Stimulated activated naive CD8-positive, alpha-beta T cell treated with anti-CD3 and anti-CD28 coated beads, Interleukin-15, Interleukin-2, amounts not matched to agents 100 ng/mL and 50 ng/mL, for 24 hours (primary cell): ENCODE measurements at regions not wholly inside any gene's neighbourhood (a gene's known extent, or its start where the extent isn't known, plus 50 kb on each side); places are given as distances from the start of the nearest gene placed in this dataset.

Source experiments
- H3K27ac Mint-ChIP-seq: one replicate; pipeline ENCODE4 v1.8.0; 2021; ENCODE audit warnings: mild to moderate bottlenecking, mixed read lengths
- H3K27me3 Mint-ChIP-seq: one replicate; pipeline ENCODE4 v1.8.0; 2021; ENCODE audit warnings: mixed read lengths
- H3K36me3 Mint-ChIP-seq: one replicate; pipeline ENCODE4 v1.8.0; 2021; ENCODE audit warnings: low read depth, mixed read lengths
- H3K4me1 Mint-ChIP-seq: one replicate; pipeline ENCODE4 v1.8.0; 2021; ENCODE audit warnings: low read depth, mixed read lengths
- H3K4me3 Mint-ChIP-seq: one replicate; pipeline ENCODE4 v1.8.0; 2021; ENCODE audit warnings: mild to moderate bottlenecking, mixed read lengths
- H3K9me3 Mint-ChIP-seq: one replicate; pipeline ENCODE4 v1.8.0; 2021; ENCODE audit warnings: mixed read lengths

- H3K4me3 Mint-ChIP-seq: no peak overlapping the region
- H3K36me3 Mint-ChIP-seq: no peaks in the 10 kb centered on the region
- H3K27me3 Mint-ChIP-seq: no peaks in the 10 kb centered on the region
- no peak overlapping the region for H3K27ac Mint-ChIP-seq
- H3K4me1 Mint-ChIP-seq: no peaks in the 10 kb centered on the region
- H3K9me3 Mint-ChIP-seq: peaks cover 5% of the 10 kb centered on the region
Observed at GRCh38 chr6:23027281-23027680, 457.9 kb downstream of the HDGFL1 start.

GRCh38 chr6:23031986-23032385 is 462.6 kb downstream of the HDGFL1 start:
- Mint-ChIP-seq H3K9me3 (peaks cover 5% of the 10 kb centered on the region), H3K36me3 (no peaks in the 10 kb centered on the region), H3K4me1 (no peaks in the 10 kb centered on the region), H3K4me3 (no peak overlapping the region), H3K27me3 (no peaks in the 10 kb centered on the region), H3K27ac (no peak overlapping the region)

GRCh38 chr6:23034926-23035325 is 465.6 kb downstream of the HDGFL1 start:
- no peak overlapping the region for H3K4me3 Mint-ChIP-seq

GRCh38 chr6:23036406-23036983 is 467.1 kb downstream of the HDGFL1 start:
- Mint-ChIP-seq H3K4me1 (no peaks in the 10 kb centered on the region), H3K4me3 (no peak overlapping the region), H3K36me3 (no peaks in the 10 kb centered on the region), H3K27me3 (no peaks in the 10 kb centered on the region), H3K27ac (no peak overlapping the region), H3K9me3 (no peaks in the 10 kb centered on the region)

More at GRCh38 chr6:23034926-23035325, 465.6 kb downstream of the HDGFL1 start:
- no peaks in the 10 kb centered on the region for H3K27me3 Mint-ChIP-seq
- peaks cover 5% of the 10 kb centered on the region for H3K9me3 Mint-ChIP-seq
- no peak overlapping the region for H3K27ac Mint-ChIP-seq
- no peaks in the 10 kb centered on the region for H3K36me3 Mint-ChIP-seq
- H3K4me1 Mint-ChIP-seq: no peaks in the 10 kb centered on the region

GRCh38 chr6:23040899-23041298 is 471.5 kb downstream of the HDGFL1 start:
- Mint-ChIP-seq H3K4me1 (no peaks in the 10 kb centered on the region), H3K27ac (no peak overlapping the region), H3K36me3 (no peaks in the 10 kb centered on the region), H3K27me3 (no peaks in the 10 kb centered on the region), H3K9me3 (no peaks in the 10 kb centered on the region), H3K4me3 (no peak overlapping the region)

- Mint-ChIP-seq H3K4me1 (no peaks in the 10 kb centered on the region), H3K27ac (no peak overlapping the region), H3K36me3 (no peaks in the 10 kb centered on the region), H3K9me3 (no peaks in the 10 kb centered on the region), H3K4me3 (no peak overlapping the region), H3K27me3 (no peaks in the 10 kb centered on the region)
Observed at GRCh38 chr6:23045280-23045679, 475.9 kb downstream of the HDGFL1 start.

- H3K27me3 Mint-ChIP-seq: no peaks in the 10 kb centered on the region
- no peaks in the 10 kb centered on the region for H3K36me3 Mint-ChIP-seq
- no peak overlapping the region for H3K4me3 Mint-ChIP-seq
- no peak overlapping the region for H3K27ac Mint-ChIP-seq
- H3K4me1 Mint-ChIP-seq: no peaks in the 10 kb centered on the region
- peaks cover 7% of the 10 kb centered on the region for H3K9me3 Mint-ChIP-seq
Observed at GRCh38 chr6:23055523-23055922, 486.2 kb downstream of the HDGFL1 start.

- no peak overlapping the region for H3K4me3 Mint-ChIP-seq
- H3K9me3 Mint-ChIP-seq: peaks cover 4% of the 10 kb centered on the region
- no peaks in the 10 kb centered on the region for H3K27me3 Mint-ChIP-seq
- no peaks in the 10 kb centered on the region for H3K4me1 Mint-ChIP-seq
- H3K27ac Mint-ChIP-seq: no peak overlapping the region
- no peaks in the 10 kb centered on the region for H3K36me3 Mint-ChIP-seq
Observed at GRCh38 chr6:23073821-23074220, 504.5 kb downstream of the HDGFL1 start.

- Mint-ChIP-seq H3K9me3 (no peaks in the 10 kb centered on the region), H3K4me3 (no peak overlapping the region), H3K36me3 (no peaks in the 10 kb centered on the region), H3K4me1 (no peaks in the 10 kb centered on the region), H3K27ac (no peak overlapping the region), H3K27me3 (no peaks in the 10 kb centered on the region)
Observed at GRCh38 chr6:23077772-23078171, 508.4 kb downstream of the HDGFL1 start.

GRCh38 chr6:23081701-23082100 is 512.3 kb downstream of the HDGFL1 start:
- Mint-ChIP-seq H3K4me3 (no peak overlapping the region), H3K27me3 (no peaks in the 10 kb centered on the region), H3K9me3 (no peaks in the 10 kb centered on the region), H3K27ac (no peak overlapping the region), H3K4me1 (no peaks in the 10 kb centered on the region), H3K36me3 (no peaks in the 10 kb centered on the region)

- H3K4me1 Mint-ChIP-seq: no peaks in the 10 kb centered on the region
- H3K36me3 Mint-ChIP-seq: no peaks in the 10 kb centered on the region
- H3K4me3 Mint-ChIP-seq: no peak overlapping the region
- H3K9me3 Mint-ChIP-seq: no peaks in the 10 kb centered on the region
- H3K27me3 Mint-ChIP-seq: no peaks in the 10 kb centered on the region
- no peak overlapping the region for H3K27ac Mint-ChIP-seq
Observed at GRCh38 chr6:23086100-23086499, 516.7 kb downstream of the HDGFL1 start.

GRCh38 chr6:23087471-23087870 is 518.1 kb downstream of the HDGFL1 start:
- H3K4me1 Mint-ChIP-seq: no peaks in the 10 kb centered on the region
- H3K9me3 Mint-ChIP-seq: no peaks in the 10 kb centered on the region
- H3K36me3 Mint-ChIP-seq: no peaks in the 10 kb centered on the region
- H3K4me3 Mint-ChIP-seq: no peak overlapping the region
- no peak overlapping the region for H3K27ac Mint-ChIP-seq
- no peaks in the 10 kb centered on the region for H3K27me3 Mint-ChIP-seq

GRCh38 chr6:23088761-23089160 is 519.4 kb downstream of the HDGFL1 start:
- no peaks in the 10 kb centered on the region for H3K9me3 Mint-ChIP-seq
- H3K36me3 Mint-ChIP-seq: no peaks in the 10 kb centered on the region
- H3K4me3 Mint-ChIP-seq: no peak overlapping the region
- no peak overlapping the region for H3K27ac Mint-ChIP-seq
- H3K4me1 Mint-ChIP-seq: no peaks in the 10 kb centered on the region
- H3K27me3 Mint-ChIP-seq: no peaks in the 10 kb centered on the region

GRCh38 chr6:23089981-23090380 is 520.6 kb downstream of the HDGFL1 start:
- Mint-ChIP-seq H3K4me3 (no peak overlapping the region), H3K4me1 (no peaks in the 10 kb centered on the region), H3K36me3 (no peaks in the 10 kb centered on the region), H3K27me3 (no peaks in the 10 kb centered on the region), H3K9me3 (peaks cover under 1% of the 10 kb centered on the region), H3K27ac (no peak overlapping the region)

- H3K27ac Mint-ChIP-seq: no peak overlapping the region
- H3K4me3 Mint-ChIP-seq: no peak overlapping the region
- H3K36me3 Mint-ChIP-seq: no peaks in the 10 kb centered on the region
- H3K9me3 Mint-ChIP-seq: peaks cover 3% of the 10 kb centered on the region
- no peaks in the 10 kb centered on the region for H3K4me1 Mint-ChIP-seq
- H3K27me3 Mint-ChIP-seq: no peaks in the 10 kb centered on the region
Observed at GRCh38 chr6:23091795-23092194, 522.4 kb downstream of the HDGFL1 start.

GRCh38 chr6:23096876-23097275 is 527.5 kb downstream of the HDGFL1 start:
- Mint-ChIP-seq H3K27me3 (no peaks in the 10 kb centered on the region), H3K9me3 (peaks cover 7% of the 10 kb centered on the region), H3K36me3 (no peaks in the 10 kb centered on the region), H3K4me1 (no peaks in the 10 kb centered on the region), H3K27ac (no peak overlapping the region), H3K4me3 (no peak overlapping the region)
